Epithelial cell of proximal tubule (primary cell): ENCODE measurements at regions not wholly inside any gene's neighbourhood (a gene's known extent, or its start where the extent isn't known, plus 50 kb on each side); places are given as distances from the start of the nearest gene placed in this dataset.
"Not testable (repeated sequence)": the region's sequence is repeated elsewhere in the genome, so short reads cannot be mapped to it uniquely, and the experiment has no call there.

Experiments
- DNase-seq: peaks from one replicate; pipeline ENCODE4 v3.0.0-alpha.2; 2011; ENCODE audit warnings: low read depth
- H3K4me3 ChIP-seq: 2 replicates; pipeline ENCODE4 v1.5.1; 2011; ENCODE audit warnings: low read depth, mild to moderate bottlenecking, low read length
- CTCF ChIP-seq: conservative IDR thresholded peaks from 2 replicates; pipeline ENCODE4 v1.5.1; 2012; ENCODE audit warnings: low read depth, mild to moderate bottlenecking, low read length

GRCh38 chr20:57777911-57778310 is 68.1 kb upstream of the PMEPA1 start:
- no peak overlapping the region for H3K4me3 ChIP-seq
- TF ChIP-seq CTCF, result no peak
- no peak for DNase-seq

- TF ChIP-seq CTCF, result no peak
- H3K4me3 ChIP-seq, result no peak overlapping the region
- DNase-seq, result no peak
These were observed 65.1 kb upstream of the PMEPA1 start for GRCh38 chr20:57774951-57775350.

GRCh38 chr20:57774111-57774880 is 64.5 kb upstream of the PMEPA1 start:
- TF ChIP-seq CTCF, result no peak
- no peak overlapping the region for H3K4me3 ChIP-seq
- DNase-seq, result no peak

- no peak for TF ChIP-seq CTCF
- no peak for DNase-seq
- no peak overlapping the region for H3K4me3 ChIP-seq
These were observed 63.4 kb upstream of the PMEPA1 start for GRCh38 chr20:57773059-57773815.

- no peak for DNase-seq
- no peak overlapping the region for H3K4me3 ChIP-seq
- TF ChIP-seq CTCF, result no peak
These were observed 62.6 kb upstream of the PMEPA1 start for GRCh38 chr20:57772349-57772964.

- TF ChIP-seq CTCF, result no peak
- no peak for DNase-seq
- H3K4me3 ChIP-seq, result no peak overlapping the region
These were observed 61.3 kb upstream of the PMEPA1 start for GRCh38 chr20:57770852-57771720.

GRCh38 chr20:57770401-57770800 is 60.6 kb upstream of the PMEPA1 start:
- not testable (repeated sequence) for H3K4me3 ChIP-seq

More at GRCh38 chr20:57770401-57770800, 60.6 kb upstream of the PMEPA1 start:
- DNase-seq, result not testable (repeated sequence)
